CD4-positive, alpha-beta T cell treated with Interleukin-6 for 4 hours (primary cell): ENCODE measurements at regions not wholly inside any gene's neighbourhood (a gene's known extent, or its start where the extent isn't known, plus 50 kb on each side); places are given as distances from the start of the nearest gene placed in this dataset.
"Not testable (repeated sequence)": the region's sequence is repeated elsewhere in the genome, so short reads cannot be mapped to it uniquely, and the experiment has no call there.

ENCODE experiments used
- DNase-seq: peaks from one replicate; pipeline ENCODE4 v3.0.0-alpha.2; 2020; ENCODE audit warnings: mixed read lengths

- DNase-seq: no peak
These were observed 729.8 kb upstream of the SOX11 start for GRCh38 chr2:4962419-4962818.

DNA sequence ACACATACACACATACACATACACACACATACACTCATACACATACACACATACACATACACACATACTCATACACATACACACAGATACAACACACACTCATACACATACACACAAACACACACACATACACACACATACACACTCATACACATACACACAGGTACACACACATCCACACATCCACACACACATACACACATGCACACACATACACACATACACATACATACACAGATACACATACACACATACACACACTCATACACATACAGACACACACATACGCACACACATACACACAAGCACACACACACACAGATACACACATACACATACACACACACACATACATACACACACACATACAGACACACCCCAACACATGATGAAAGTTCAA lies 729.1 kb upstream of the SOX11 start:
- DNase-seq: no peak

GRCh38 chr2:4964001-4964540 lies 728.1 kb upstream of the SOX11 start:
- DNase-seq: no peak

- no peak for DNase-seq
These were observed 727.6 kb upstream of the SOX11 start for GRCh38 chr2:4964579-4964978.

- no peak for DNase-seq
These were observed 726.4 kb upstream of the SOX11 start for GRCh38 chr2:4965556-4966320.

GRCh38 chr2:4967206-4967605 lies 725.0 kb upstream of the SOX11 start:
- no peak for DNase-seq

DNA sequence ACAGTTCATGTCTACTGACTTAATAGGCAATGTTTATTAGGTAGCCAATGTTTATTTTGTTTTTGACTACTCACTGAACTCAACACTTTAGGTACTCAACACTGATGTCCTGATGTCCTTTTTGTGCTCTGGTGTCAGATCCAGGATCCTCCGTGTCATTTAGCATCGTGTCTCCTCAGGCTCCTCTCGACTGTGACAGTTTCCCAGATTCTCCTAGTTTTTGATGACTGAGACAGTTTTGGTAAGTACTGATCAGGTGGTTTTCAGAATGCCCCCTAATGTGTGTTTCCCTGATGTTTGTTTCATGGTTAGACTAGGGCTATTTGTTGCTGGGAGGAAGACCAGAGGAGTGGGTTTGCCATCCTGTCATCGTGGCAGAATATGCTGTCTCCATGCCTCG lies 719.7 kb upstream of the SOX11 start:
- no peak for DNase-seq

- no peak for DNase-seq
These were observed 718.8 kb upstream of the SOX11 start for GRCh38 chr2:4973354-4973753.

GRCh38 chr2:4973973-4974372 lies 718.2 kb upstream of the SOX11 start:
- no peak for DNase-seq

- DNase-seq: no peak
These were observed 715.8 kb upstream of the SOX11 start for GRCh38 chr2:4976407-4976806.

DNA sequence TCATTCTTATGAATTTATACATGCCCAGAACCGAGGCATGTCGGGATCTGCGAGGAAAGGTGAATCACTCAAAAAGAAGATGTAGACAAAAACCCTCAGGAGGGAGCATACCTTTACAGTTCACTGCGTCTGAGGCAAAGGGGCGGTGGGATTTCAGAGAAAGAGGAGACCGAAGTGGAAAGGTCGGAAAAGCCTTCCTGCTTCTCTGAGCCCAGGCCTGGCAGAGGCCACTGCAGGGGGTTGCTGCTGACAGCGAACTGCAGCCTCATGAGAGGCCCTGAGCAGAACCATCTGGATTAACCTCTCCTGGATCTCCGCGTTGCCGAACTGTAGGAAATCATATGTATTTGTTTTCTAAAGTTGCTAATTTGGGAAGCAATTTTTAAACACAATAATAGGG lies 713.1 kb upstream of the SOX11 start:
- no peak for DNase-seq

DNA sequence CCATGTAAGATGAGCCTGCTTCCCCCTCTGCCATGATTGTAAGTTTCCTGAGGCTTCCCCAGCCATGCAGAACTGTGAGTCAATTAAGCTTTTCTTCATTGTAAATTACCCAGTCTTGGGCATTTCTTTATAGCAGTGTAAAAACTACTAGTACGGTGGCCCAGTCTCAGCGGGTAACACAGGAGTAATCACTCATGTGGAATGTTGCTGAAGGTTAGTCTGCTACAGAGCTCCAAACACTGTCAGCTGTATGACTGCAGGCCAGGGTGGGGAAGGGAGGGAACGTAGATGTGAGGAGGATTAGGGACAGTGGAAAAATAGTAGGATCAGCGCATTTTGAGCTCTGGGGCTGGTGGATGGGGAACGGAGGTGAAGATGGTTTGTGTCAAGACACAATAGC lies 711.2 kb upstream of the SOX11 start:
- no peak for DNase-seq

GRCh38 chr2:4981802-4982409 lies 710.3 kb upstream of the SOX11 start:
- DNase-seq: no peak

DNA sequence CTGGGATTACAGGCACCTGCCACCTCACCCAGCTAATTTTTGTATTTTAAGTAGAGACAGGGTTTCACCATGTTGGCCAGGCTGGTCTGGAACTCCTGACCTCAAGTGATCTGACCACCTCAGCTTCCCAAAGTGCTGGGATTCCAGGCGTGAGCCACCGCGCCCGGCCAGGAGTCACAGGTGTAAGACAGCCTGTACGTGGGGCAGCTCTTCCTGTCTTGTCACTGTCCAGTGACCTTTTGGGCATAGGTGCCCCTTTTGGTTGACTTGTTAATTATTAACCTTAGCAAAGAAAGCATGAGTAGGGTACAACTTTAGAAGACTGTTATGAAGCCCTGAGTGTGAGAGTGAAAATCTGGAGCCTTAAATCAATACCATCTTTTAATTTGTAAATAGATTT lies 703.7 kb upstream of the SOX11 start:
- not testable (repeated sequence) for DNase-seq

DNA sequence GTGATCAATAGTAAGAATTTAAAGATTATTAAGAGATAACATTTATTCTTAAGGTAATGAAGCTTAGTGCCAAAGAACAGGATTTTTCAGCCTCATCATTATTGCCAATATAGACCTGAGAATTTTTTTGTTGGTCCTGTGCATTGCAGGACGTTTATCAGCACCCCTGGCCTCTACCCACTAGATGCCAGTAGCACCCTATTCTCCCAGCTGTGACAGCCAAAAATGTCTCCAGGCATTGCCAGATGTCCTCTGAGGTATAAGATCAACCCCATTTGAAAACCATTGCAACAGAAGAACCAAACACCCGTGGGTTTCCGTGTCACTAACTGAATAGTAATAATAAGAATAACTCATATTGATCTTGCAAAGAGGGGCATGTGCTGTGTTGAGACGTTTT lies 700.0 kb upstream of the SOX11 start:
- no peak for DNase-seq

DNA sequence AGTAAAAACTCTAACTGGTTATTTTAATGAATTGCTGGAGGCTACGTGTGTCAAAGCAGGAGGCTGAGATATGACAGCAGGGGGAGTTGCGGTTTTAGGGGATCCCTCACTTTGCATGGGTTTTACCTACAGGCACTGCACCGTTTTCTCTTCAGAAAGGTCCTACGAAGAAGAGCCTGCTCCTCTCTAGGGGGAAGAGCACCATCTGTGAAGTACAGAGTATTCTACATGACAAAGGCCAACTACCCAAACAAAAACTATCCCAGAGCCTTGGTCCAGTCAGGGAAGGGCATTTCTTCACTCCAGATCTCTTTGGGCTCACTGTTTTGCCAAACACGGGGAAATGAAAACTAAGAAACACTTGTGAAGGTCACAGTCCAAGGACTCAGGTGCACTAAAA lies 696.7 kb upstream of the SOX11 start:
- no peak for DNase-seq

- DNase-seq: no peak
These were observed 684.6 kb upstream of the SOX11 start for GRCh38 chr2:5007596-5007995.

DNA sequence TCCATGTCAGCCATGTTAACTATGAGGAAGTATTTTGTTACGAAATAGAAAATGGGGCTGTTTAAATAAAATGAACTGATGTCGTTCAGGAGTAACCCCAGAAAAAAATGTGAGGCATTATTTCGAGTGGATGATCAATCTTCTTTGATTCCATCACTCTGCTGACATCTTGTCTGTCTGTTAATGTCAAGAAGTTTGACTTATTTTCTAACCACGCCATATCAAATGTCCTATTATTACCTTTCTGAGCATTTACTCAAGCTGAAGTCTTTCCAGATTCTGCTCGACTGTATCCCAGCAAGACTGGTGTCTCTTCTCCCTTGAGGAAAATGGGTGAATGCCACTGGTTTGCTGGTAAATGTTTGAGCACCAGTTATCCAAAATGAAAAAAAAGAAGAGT lies 672.9 kb upstream of the SOX11 start:
- DNase-seq: no peak

- no peak for DNase-seq
These were observed 671.9 kb upstream of the SOX11 start for GRCh38 chr2:5020116-5020875.

DNA sequence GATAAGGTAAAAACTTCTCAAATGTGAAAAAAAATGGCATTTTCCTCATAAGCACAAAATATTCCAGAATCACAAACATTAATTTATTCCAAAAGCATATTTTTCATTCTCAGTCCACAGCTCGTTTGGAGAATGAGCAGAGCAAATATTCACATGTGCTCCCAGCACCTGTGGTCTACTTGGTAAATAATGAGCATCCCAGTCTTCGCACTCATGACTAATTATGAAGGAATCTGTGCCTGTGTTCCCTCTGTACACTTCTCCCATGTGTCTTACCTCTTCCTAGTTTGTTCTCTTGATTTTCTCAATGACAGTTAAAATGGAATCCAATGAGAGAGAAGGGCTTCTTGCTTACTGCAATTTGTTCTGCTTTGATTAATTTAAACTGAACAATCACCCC lies 671.0 kb upstream of the SOX11 start:
- no peak for DNase-seq

GRCh38 chr2:5022061-5022460 lies 670.1 kb upstream of the SOX11 start:
- no peak for DNase-seq

- DNase-seq: not testable (repeated sequence)
These were observed 669.2 kb upstream of the SOX11 start for GRCh38 chr2:5022708-5023635.
